ENCODE measurements at regions not wholly inside any gene's neighbourhood (a gene's known extent, or its start where the extent isn't known, plus 50 kb on each side); places are given as distances from the start of the nearest gene placed in this dataset.

DNA sequence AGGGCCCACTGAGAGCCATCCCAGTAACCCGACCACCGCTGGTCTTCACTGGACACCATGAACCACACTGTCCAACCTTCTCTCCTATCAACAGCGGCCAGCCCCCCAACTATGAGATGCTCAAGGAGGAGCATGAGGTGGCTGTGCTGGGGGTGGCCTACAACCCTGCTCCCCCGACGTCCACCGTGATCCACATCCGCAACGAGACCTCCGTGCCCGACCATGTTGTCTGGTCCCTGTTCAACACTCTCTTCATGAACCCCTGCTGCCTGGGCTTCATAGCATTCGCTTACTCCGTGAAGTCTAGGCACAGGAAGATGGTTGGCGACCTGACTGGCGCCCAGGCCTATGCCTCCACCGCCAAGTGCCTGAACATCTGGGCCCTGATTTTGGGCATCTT, 423.8 kb upstream of the EPHA5 start:
- no peak for TF ChIP-seq POLR2A (IDR thresholded peaks at IDR 0.05)
- TF ChIP-seq, protein P1, sequence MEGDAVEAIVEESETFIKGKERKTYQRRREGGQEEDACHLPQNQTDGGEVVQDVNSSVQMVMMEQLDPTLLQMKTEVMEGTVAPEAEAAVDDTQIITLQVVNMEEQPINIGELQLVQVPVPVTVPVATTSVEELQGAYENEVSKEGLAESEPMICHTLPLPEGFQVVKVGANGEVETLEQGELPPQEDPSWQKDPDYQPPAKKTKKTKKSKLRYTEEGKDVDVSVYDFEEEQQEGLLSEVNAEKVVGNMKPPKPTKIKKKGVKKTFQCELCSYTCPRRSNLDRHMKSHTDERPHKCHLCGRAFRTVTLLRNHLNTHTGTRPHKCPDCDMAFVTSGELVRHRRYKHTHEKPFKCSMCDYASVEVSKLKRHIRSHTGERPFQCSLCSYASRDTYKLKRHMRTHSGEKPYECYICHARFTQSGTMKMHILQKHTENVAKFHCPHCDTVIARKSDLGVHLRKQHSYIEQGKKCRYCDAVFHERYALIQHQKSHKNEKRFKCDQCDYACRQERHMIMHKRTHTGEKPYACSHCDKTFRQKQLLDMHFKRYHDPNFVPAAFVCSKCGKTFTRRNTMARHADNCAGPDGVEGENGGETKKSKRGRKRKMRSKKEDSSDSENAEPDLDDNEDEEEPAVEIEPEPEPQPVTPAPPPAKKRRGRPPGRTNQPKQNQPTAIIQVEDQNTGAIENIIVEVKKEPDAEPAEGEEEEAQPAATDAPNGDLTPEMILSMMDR (IDR thresholded peaks at IDR 0.05) = no peak
- intact Hi-C loops (cut with DNase I; ENCODE audit: low total_unique reads) = no loop called here
- H3K4me1 ChIP-seq = no peaks in the 10 kb centered on the region
- no peaks in the 10 kb centered on the region for H3K9me3 ChIP-seq
- H3K36me3 ChIP-seq = no peaks in the 10 kb centered on the region
- DNase-seq = no peak
- no peak overlapping the region for H3K4me3 ChIP-seq
- H3K27me3 ChIP-seq = no peaks in the 10 kb centered on the region
- H3K27ac ChIP-seq = no peak overlapping the region

DNA sequence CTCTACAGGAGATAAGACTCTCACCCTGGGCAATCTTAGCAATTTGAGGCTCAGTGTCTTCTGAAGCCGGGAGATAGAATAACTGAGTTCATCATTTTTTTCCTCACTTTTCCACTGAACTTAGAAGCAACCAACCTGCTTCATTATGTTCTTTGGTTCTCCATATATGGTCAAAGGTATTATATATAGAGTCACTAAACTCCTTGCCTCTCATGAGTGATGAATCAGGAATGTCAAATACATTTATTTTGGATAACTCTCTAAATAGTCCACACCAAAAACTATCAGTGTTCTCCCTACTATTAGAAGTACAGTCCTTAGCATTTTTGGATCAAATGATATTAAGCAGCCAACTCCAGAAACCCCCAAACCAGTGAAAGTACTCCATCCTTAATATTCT, 421.5 kb upstream of the EPHA5 start:
- Histone ChIP-seq H3K9me3 (no peaks in the 10 kb centered on the region), H3K27ac (no peak overlapping the region), H3K27me3 (no peaks in the 10 kb centered on the region), H3K4me1 (no peaks in the 10 kb centered on the region), H3K36me3 (no peaks in the 10 kb centered on the region), H3K4me3 (no peak overlapping the region)
- DNase-seq = no peak
- TF ChIP-seq, protein P1 (IDR thresholded peaks at IDR 0.05) = no peak
- no peak for TF ChIP-seq POLR2A (IDR thresholded peaks at IDR 0.05)
- intact Hi-C loops (cut with DNase I; ENCODE audit: low total_unique reads) = no loop called here

DNA sequence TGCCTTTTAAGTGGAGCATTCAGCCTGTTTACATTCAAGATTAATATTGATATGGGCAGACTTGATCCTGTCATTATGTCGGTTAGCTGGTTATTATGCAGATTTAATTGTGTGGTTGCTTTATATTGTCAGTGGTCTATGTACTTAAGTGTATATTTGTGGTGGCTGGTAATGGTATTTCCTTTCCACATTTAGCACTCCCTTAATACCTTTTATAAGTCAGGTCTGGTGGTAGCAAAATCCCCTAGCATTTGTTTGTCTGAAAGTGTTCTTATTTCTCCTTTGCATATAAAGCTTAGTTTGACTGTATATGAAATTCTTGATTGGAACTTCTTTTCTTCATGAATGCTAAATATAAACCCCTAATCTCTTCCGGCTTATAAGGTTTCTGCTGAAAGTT, 403.7 kb upstream of the EPHA5 start:
- Histone ChIP-seq H3K27ac (no peak overlapping the region), H3K27me3 (no peaks in the 10 kb centered on the region), H3K9me3 (no peaks in the 10 kb centered on the region), H3K4me1 (no peaks in the 10 kb centered on the region), H3K4me3 (no peak overlapping the region), H3K36me3 (no peaks in the 10 kb centered on the region)
- intact Hi-C loops (cut with DNase I; ENCODE audit: low total_unique reads) = no loop called here
- TF ChIP-seq, protein P1 (IDR thresholded peaks at IDR 0.05) = no peak
- no peak for TF ChIP-seq POLR2A (IDR thresholded peaks at IDR 0.05)
- DNase-seq = no peak

DNA sequence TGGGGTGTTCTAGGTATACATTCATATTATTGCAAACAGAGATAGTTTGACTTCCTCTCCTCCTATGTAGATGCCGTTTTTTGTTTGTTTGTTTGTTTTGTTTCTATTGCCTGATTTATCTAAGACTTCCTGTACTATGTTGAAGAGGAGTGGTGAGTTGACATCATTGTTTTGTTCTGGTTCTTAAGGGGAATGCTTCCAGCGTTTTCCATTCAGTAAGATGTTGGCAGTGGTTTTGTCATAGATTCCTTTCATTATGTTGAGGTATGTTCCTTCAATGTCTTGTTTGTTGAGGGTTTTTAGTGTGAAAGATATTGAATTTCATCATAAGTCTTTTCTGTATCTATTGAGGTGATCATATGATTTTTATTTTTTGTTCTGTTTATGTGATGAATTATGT, 401.6 kb upstream of the EPHA5 start:
- Histone ChIP-seq H3K36me3 (no peaks in the 10 kb centered on the region), H3K4me1 (no peaks in the 10 kb centered on the region), H3K27ac (no peak overlapping the region), H3K9me3 (no peaks in the 10 kb centered on the region), H3K27me3 (no peaks in the 10 kb centered on the region), H3K4me3 (no peak overlapping the region)
- no peak for DNase-seq
- TF ChIP-seq POLR2A (IDR thresholded peaks at IDR 0.05) = no peak
- TF ChIP-seq, protein P1 (IDR thresholded peaks at IDR 0.05) = no peak
- intact Hi-C loops (cut with DNase I; ENCODE audit: low total_unique reads) = no loop called here

DNA sequence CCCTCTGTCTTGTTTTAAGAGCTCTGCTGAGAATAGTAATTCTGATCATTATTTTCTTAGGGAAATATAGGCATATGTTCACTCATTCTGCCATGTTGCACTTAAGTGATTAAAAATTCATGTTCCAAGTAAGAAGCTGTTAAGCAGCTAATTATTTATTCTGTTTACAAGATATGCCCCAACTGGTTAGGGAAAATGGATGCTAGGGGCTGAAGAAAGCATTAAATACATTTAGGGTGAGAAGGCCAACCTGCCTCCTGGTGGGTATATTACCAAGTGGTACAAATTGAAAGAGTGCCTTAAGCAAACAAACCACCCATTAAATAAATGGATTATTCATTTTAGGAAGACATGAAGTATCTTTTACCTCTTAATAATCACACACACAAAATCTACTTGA, 392.6 kb upstream of the EPHA5 start:
- Histone ChIP-seq H3K27me3 (no peaks in the 10 kb centered on the region), H3K27ac (no peak overlapping the region), H3K4me3 (no peak overlapping the region), H3K36me3 (no peaks in the 10 kb centered on the region), H3K9me3 (no peaks in the 10 kb centered on the region), H3K4me1 (no peaks in the 10 kb centered on the region)
- intact Hi-C loops (cut with DNase I; ENCODE audit: low total_unique reads) = no loop called here
- TF ChIP-seq, protein P1 (IDR thresholded peaks at IDR 0.05) = no peak
- no peak for TF ChIP-seq POLR2A (IDR thresholded peaks at IDR 0.05)
- DNase-seq = no peak

Measured in uterus (tissue), 3 donors.